H9 (cell line): ENCODE measurements at regions not wholly inside any gene's neighbourhood (a gene's known extent, or its start where the extent isn't known, plus 50 kb on each side); places are given as distances from the start of the nearest gene placed in this dataset.

Source experiments
- DNase-seq: peaks from one replicate; pipeline ENCODE4 v3.0.0-alpha.2; 2017
- H2AFZ ChIP-seq: one replicate; pipeline ENCODE4 v1.6.1; 2013; ENCODE audit warnings: mild to moderate bottlenecking, low read length, control low read depth, moderate library complexity
- H2AK5ac ChIP-seq: 2 replicates; pipeline ENCODE4 v1.6.1; 2013; ENCODE audit warnings: low read length, control low read depth, mixed read lengths; ENCODE audit not compliant: insufficient read length
- H2BK120ac ChIP-seq: one replicate; pipeline ENCODE4 v1.6.1; 2013; ENCODE audit warnings: low read depth, mild to moderate bottlenecking, low read length, control low read depth, inconsistent platforms; ENCODE audit not compliant: poor library complexity, severe bottlenecking
- H2BK12ac ChIP-seq: 2 replicates; pipeline ENCODE4 v1.6.1; 2013; ENCODE audit warnings: low read length, control low read depth, mixed read lengths, low read depth; ENCODE audit not compliant: insufficient read length
- H2BK15ac ChIP-seq: 2 replicates; pipeline ENCODE4 v1.6.1; 2013; ENCODE audit warnings: low read depth, low read length, control low read depth
- H2BK20ac ChIP-seq: one replicate; pipeline ENCODE4 v1.6.1; 2013; ENCODE audit warnings: low read depth, mild to moderate bottlenecking, low read length, control low read depth, inconsistent platforms; ENCODE audit not compliant: poor library complexity, severe bottlenecking
- H2BK5ac ChIP-seq: 2 replicates; pipeline ENCODE4 v1.6.1; 2013; ENCODE audit warnings: low read length, control low read depth, mixed read lengths; ENCODE audit not compliant: insufficient read length
- H3K14ac ChIP-seq: 2 replicates; pipeline ENCODE4 v1.6.1; 2013; ENCODE audit warnings: low read length, control low read depth; ENCODE audit not compliant: insufficient read depth
- H3K18ac ChIP-seq: 2 replicates; pipeline ENCODE4 v1.6.1; 2013; ENCODE audit warnings: low read depth, mild to moderate bottlenecking, mixed read lengths, low read length, control low read depth; ENCODE audit not compliant: insufficient read length
- H3K23ac ChIP-seq: 2 replicates; pipeline ENCODE4 v1.6.1; 2013; ENCODE audit warnings: low read length, control low read depth, mixed read lengths, low read depth; ENCODE audit not compliant: insufficient read length
- H3K23me2 ChIP-seq: 2 replicates; pipeline ENCODE4 v1.6.1; 2013; ENCODE audit warnings: low read depth, mild to moderate bottlenecking, mixed read lengths, low read length, control low read depth; ENCODE audit not compliant: insufficient read length, poor library complexity, severe bottlenecking
- H3K27ac ChIP-seq: 2 replicates; pipeline ENCODE4 v1.5.1; 2013; ENCODE audit warnings: low read length, control low read depth, mixed read lengths, low read depth; ENCODE audit not compliant: insufficient read length
- H3K27me3 ChIP-seq: 2 replicates; pipeline ENCODE4 v1.6.1; 2013; ENCODE audit warnings: low read length, control low read depth, inconsistent platforms; ENCODE audit not compliant: insufficient read depth
- H3K4ac ChIP-seq: 2 replicates; pipeline ENCODE4 v1.6.1; 2013; ENCODE audit warnings: low read depth, mild to moderate bottlenecking, control low read depth, inconsistent platforms, low read length, moderate library complexity
- H3K4me1 ChIP-seq: 2 replicates; pipeline ENCODE4 v1.6.1; 2013; ENCODE audit warnings: low read length, control low read depth, inconsistent platforms; ENCODE audit not compliant: insufficient read depth
- H3K4me2 ChIP-seq: 2 replicates; pipeline ENCODE4 v1.6.1; 2013; ENCODE audit warnings: low read length, control low read depth, mixed read lengths; ENCODE audit not compliant: insufficient read length, insufficient read depth
- H3K56ac ChIP-seq: 2 replicates; pipeline ENCODE4 v1.6.1; 2013; ENCODE audit warnings: low read depth, mild to moderate bottlenecking, mixed read lengths, low read length, control low read depth; ENCODE audit not compliant: insufficient read length
- H3K79me1 ChIP-seq: 2 replicates; pipeline ENCODE4 v1.6.1; 2013; ENCODE audit warnings: low read depth, mild to moderate bottlenecking, moderate library complexity, low read length, control low read depth, inconsistent platforms; ENCODE audit not compliant: insufficient read depth, poor library complexity, severe bottlenecking
- H3K79me2 ChIP-seq: 2 replicates; pipeline ENCODE4 v1.6.1; 2013; ENCODE audit warnings: low read length, control low read depth, inconsistent platforms; ENCODE audit not compliant: insufficient read depth
- H3K9ac ChIP-seq: 2 replicates; pipeline ENCODE4 v1.6.1; 2013; ENCODE audit warnings: low read length, control low read depth, mixed read lengths; ENCODE audit not compliant: insufficient read length; ENCODE audit errors: extremely low read depth
- H3K9me3 ChIP-seq: one replicate; pipeline ENCODE4 v1.6.1; 2013; ENCODE audit warnings: low read depth, low read length, inconsistent platforms; ENCODE audit not compliant: control insufficient read depth
- H3T11ph ChIP-seq: one replicate; pipeline ENCODE4 v1.6.1; 2013; ENCODE audit warnings: mild to moderate bottlenecking, low read length, control low read depth, inconsistent platforms
- H4K20me1 ChIP-seq: one replicate; pipeline ENCODE4 v1.6.1; 2013; ENCODE audit not compliant: control insufficient read depth, insufficient read length, insufficient read depth
- H4K5ac ChIP-seq: 2 replicates; pipeline ENCODE4 v1.6.1; 2013; ENCODE audit warnings: low read depth, mild to moderate bottlenecking, mixed read lengths, low read length, control low read depth; ENCODE audit not compliant: insufficient read length
- H4K8ac ChIP-seq: replicated peaks from 2 replicates; pipeline ENCODE4 v1.6.1; 2013; ENCODE audit warnings: low read length, control low read depth, mixed read lengths, low read depth; ENCODE audit not compliant: insufficient read length
- H4K91ac ChIP-seq: 2 replicates; pipeline ENCODE4 v1.6.1; 2013; ENCODE audit warnings: low read depth, mild to moderate bottlenecking, moderate library complexity, mixed read lengths, low read length, control low read depth; ENCODE audit not compliant: insufficient read length
- H3K27ac Mint-ChIP-seq, 3 experiments: 2 replicates in 2 of 3; 3 replicates in 1 of 3; pipeline ENCODE4 v1.8.0; 2020 to 2021; ENCODE audit warnings: mixed read lengths in 3 of 3, mild to moderate bottlenecking in 1 of 3, moderate library complexity in 1 of 3
- H3K27me3 Mint-ChIP-seq: 2 replicates; pipeline ENCODE4 v1.8.0; 2021; ENCODE audit warnings: low read depth, mild to moderate bottlenecking, moderate library complexity, mixed read lengths
- H3K36me3 Mint-ChIP-seq, 3 experiments: 2 replicates in 2 of 3; 3 replicates in 1 of 3; pipeline ENCODE4 v1.8.0; 2020 to 2021; ENCODE audit warnings: low read depth in 3 of 3, mixed read lengths in 3 of 3; ENCODE audit not compliant: insufficient read depth in 1 of 3
- H3K4me1 Mint-ChIP-seq, 2 experiments: 2 replicates each; pipeline ENCODE4 v1.8.0; 2020; ENCODE audit warnings: mixed read lengths in 2 of 2
- H3K4me3 Mint-ChIP-seq, 2 experiments: 2 replicates in 1 of 2; 3 replicates in 1 of 2; pipeline ENCODE4 v1.8.0; 2020 to 2021; ENCODE audit warnings: mild to moderate bottlenecking in 2 of 2, mixed read lengths in 2 of 2, moderate library complexity in 1 of 2
- H3K9me3 Mint-ChIP-seq, 2 experiments: 2 replicates in 1 of 2; 3 replicates in 1 of 2; pipeline ENCODE4 v1.8.0; 2020; ENCODE audit warnings: mild to moderate bottlenecking in 2 of 2, mixed read lengths in 2 of 2, moderate library complexity in 1 of 2
- WGBS: extraction: QIAGEN DNeasy Blood & Tissue Kit; methylation state at CpG from one replicate; pipeline ENCODE4 v1.1.7; 2013; ENCODE audit warnings: missing lambda C conversion rate, low lambda C conversion rate, mixed read lengths; ENCODE audit not compliant: insufficient read length; ENCODE audit errors: extremely low coverage; 5-methylcytosine and 5-hydroxymethylcytosine counted together
- TF ChIP-seq, protein P1 (sequence below): fragments of 200-600 bp; sonication (generic); conservative IDR thresholded peaks from 3 replicates; pipeline ENCODE4 v1.8.0; 2021; ENCODE audit warnings: antibody characterized with exemption, mild to moderate bottlenecking

DNA sequence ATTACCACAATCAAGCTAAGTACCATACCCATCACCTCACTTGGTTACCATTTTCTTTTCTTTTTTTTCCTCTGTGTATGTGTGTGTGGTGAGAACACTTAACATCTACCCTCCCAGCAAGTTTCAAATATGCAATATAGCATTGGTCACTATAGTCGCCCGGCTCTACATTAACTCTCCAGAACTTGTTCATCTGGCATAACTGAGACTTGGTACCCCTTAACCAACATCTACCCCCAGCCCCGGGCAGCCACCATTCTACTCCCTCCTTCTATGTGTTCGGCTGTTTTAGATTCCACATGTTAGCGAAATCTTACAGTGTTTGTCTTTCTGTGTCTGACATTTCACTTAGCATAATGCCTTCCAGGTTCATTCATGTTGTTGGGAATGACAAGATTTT is 89.0 kb upstream of the TOP1 start:
- no peak overlapping the region for H3K14ac ChIP-seq
- no peak overlapping the region for H4K5ac ChIP-seq
- no peak overlapping the region for H3K27ac ChIP-seq
- H3K4me2 ChIP-seq, result no peak overlapping the region
- peaks cover 0 to 4% of the 10 kb centered on the region in 2 experiments; a peak in 2 of 4 replicates for H3K4me1 Mint-ChIP-seq
- H2AK5ac ChIP-seq, result no peak overlapping the region
- no CpG with 5 or more reads among the region's 5 CpGs for WGBS
- no peaks in the 10 kb centered on the region for H3K9me3 ChIP-seq
- H3T11ph ChIP-seq, result no peak overlapping the region
- no peak overlapping the region for H3K4me3 Mint-ChIP-seq
- TF ChIP-seq, protein P1, sequence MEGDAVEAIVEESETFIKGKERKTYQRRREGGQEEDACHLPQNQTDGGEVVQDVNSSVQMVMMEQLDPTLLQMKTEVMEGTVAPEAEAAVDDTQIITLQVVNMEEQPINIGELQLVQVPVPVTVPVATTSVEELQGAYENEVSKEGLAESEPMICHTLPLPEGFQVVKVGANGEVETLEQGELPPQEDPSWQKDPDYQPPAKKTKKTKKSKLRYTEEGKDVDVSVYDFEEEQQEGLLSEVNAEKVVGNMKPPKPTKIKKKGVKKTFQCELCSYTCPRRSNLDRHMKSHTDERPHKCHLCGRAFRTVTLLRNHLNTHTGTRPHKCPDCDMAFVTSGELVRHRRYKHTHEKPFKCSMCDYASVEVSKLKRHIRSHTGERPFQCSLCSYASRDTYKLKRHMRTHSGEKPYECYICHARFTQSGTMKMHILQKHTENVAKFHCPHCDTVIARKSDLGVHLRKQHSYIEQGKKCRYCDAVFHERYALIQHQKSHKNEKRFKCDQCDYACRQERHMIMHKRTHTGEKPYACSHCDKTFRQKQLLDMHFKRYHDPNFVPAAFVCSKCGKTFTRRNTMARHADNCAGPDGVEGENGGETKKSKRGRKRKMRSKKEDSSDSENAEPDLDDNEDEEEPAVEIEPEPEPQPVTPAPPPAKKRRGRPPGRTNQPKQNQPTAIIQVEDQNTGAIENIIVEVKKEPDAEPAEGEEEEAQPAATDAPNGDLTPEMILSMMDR, result no peak
- no peak overlapping the region for H3K23ac ChIP-seq
- no peak overlapping the region for H2BK12ac ChIP-seq
- no peak overlapping the region for H2BK20ac ChIP-seq
- H3K9me3 Mint-ChIP-seq, result no peaks in the 10 kb centered on the region
- peaks cover 11% of the 10 kb centered on the region for H3K27me3 Mint-ChIP-seq
- H3K79me2 ChIP-seq, result no peaks in the 10 kb centered on the region
- H2AFZ ChIP-seq, result no peak overlapping the region
- H2BK120ac ChIP-seq, result no peak overlapping the region
- H3K79me1 ChIP-seq, result no peaks in the 10 kb centered on the region
- no peaks in the 10 kb centered on the region for H4K20me1 ChIP-seq
- no peaks in the 10 kb centered on the region for H3K36me3 Mint-ChIP-seq
- no peak overlapping the region for H3K4ac ChIP-seq
- H3K27me3 ChIP-seq, result no peaks in the 10 kb centered on the region
- no peak overlapping the region for H3K56ac ChIP-seq
- H3K23me2 ChIP-seq, result no peaks in the 10 kb centered on the region
- H4K91ac ChIP-seq, result no peak overlapping the region
- H2BK15ac ChIP-seq, result no peak overlapping the region
- H3K27ac Mint-ChIP-seq, result no peak overlapping the region; a peak in 1 of 7 replicates
- H2BK5ac ChIP-seq, result no peak overlapping the region
- DNase-seq, result no peak
- H3K18ac ChIP-seq, result no peak overlapping the region
- no peak overlapping the region for H4K8ac ChIP-seq
- no peaks in the 10 kb centered on the region for H3K4me1 ChIP-seq
- H3K9ac ChIP-seq, result no peak overlapping the region
